ENCODE measurements at regions not wholly inside any gene's neighbourhood (a gene's known extent, or its start where the extent isn't known, plus 50 kb on each side); places are given as distances from the start of the nearest gene placed in this dataset.

- DNase-seq (no peak), ATAC-seq (no peak)
- peaks cover 2 to 17% (median 9%) of the 10 kb centered on the region in 5 donors for H3K27me3 Mint-ChIP-seq
- no peak overlapping the region for H3K4me3 Mint-ChIP-seq
- H3K36me3 Mint-ChIP-seq, result no peaks in the 10 kb centered on the region
- POLR2A ChIA-PET, result no interaction called here
- H3K27ac Mint-ChIP-seq, result peak overlapping the region in 1 of 10 donors; percentile 1
- H3K9me3 Mint-ChIP-seq, result peaks cover 0 to 4% (median 0%) of the 10 kb centered on the region in 9 donors
- H3K4me1 Mint-ChIP-seq, result peaks cover 0 to under 1% (median 0%) of the 10 kb centered on the region in 4 donors
These were observed 132.1 kb downstream of the CEBPB start for GRCh38 chr20:50322703-50323131.

- peaks cover 0 to 4% (median 0%) of the 10 kb centered on the region in 9 donors for H3K9me3 Mint-ChIP-seq
- no peak for ATAC-seq
These were observed 132.6 kb downstream of the CEBPB start for GRCh38 chr20:50323209-50323608.

DNA sequence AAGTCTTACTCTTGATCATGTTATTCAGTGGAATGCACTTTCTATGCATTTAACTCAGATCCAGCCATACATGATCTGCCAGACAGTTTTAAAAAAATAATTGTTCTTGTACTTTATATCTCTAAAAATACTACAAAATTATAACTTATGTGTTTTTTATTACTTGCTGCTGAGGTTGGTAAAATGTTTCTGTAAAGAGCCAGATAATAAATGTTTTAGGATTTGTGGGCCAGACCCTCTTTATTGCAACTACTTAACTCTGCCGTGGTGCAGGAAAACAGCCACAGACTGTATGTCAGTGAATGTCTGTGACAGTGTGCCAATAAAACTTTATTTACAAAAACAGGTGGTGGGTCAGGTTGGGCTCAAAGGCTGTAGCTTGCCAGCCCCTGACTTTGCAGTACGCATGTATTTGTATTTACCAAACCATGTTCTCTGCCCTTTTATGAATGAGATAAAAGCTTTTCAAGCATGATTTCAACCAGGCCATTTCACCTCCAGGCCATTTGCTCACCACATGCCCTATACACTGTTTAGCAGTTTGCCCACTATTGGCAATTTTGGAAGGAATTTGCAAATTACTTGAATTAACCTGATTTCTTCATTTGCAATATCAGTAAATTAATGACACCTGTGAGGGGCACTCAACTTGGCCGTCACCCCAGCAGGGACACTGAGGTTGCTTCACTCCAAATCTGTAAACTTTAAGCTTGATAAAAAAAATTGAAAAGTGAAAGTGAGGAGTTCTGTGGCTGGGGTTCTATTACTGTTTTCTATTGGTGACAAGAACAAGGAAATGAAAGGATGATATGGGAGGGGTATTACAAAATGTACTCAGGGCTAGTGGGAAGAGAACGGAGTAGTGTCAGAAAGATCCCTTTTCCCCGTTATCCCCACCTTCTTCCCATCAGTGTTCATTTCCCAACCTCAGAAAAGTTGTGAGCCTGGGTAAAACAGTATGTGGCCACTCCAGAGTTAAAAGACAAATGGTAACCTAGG is 133.4 kb downstream of the CEBPB start:
- Mint-ChIP-seq H3K4me1 (peaks cover 0 to 4% (median 0%) of the 10 kb centered on the region in 4 donors), H3K36me3 (no peaks in the 10 kb centered on the region), H3K27me3 (peaks cover 2 to 12% (median 5%) of the 10 kb centered on the region in 5 donors), H3K27ac (no peak overlapping the region), H3K4me3 (no peak overlapping the region), H3K9me3 (peaks cover 0 to 4% (median 0%) of the 10 kb centered on the region in 9 donors)
- ATAC-seq (no peak), DNase-seq (no peak)
- POLR2A ChIA-PET, result no interaction called here

More at GRCh38 chr20:50323209-50323608, 132.6 kb downstream of the CEBPB start:
- Mint-ChIP-seq H3K4me1 (peaks cover 0 to 4% (median 0%) of the 10 kb centered on the region in 4 donors), H3K27ac (no peak overlapping the region), H3K36me3 (no peaks in the 10 kb centered on the region), H3K27me3 (peaks cover 2 to 12% (median 8%) of the 10 kb centered on the region in 5 donors), H3K4me3 (no peak overlapping the region)
- POLR2A ChIA-PET, result no interaction called here
- DNase-seq, result no peak

- POLR2A ChIA-PET, result no interaction called here
- H3K27ac Mint-ChIP-seq, result no peak overlapping the region
- no peak for ATAC-seq
- H3K27me3 Mint-ChIP-seq, result peaks cover 2 to 20% (median 13%) of the 10 kb centered on the region in 5 donors
- peaks cover 0 to 4% (median 0%) of the 10 kb centered on the region in 9 donors for H3K9me3 Mint-ChIP-seq
- H3K4me1 Mint-ChIP-seq, result peaks cover 0 to 4% (median 0%) of the 10 kb centered on the region in 4 donors
- H3K36me3 Mint-ChIP-seq, result no peaks in the 10 kb centered on the region
- peak in 1 of 10 donors; percentile 10 for DNase-seq
- no peak overlapping the region for H3K4me3 Mint-ChIP-seq
These were observed 134.6 kb downstream of the CEBPB start for GRCh38 chr20:50325215-50325614.

GRCh38 chr20:50325651-50326050 is 135.0 kb downstream of the CEBPB start:
- H3K4me1 Mint-ChIP-seq, result peaks cover 0 to 4% (median 1%) of the 10 kb centered on the region in 4 donors
- H3K27ac Mint-ChIP-seq, result peak overlapping the region in 1 of 10 donors; percentile 0
- POLR2A ChIA-PET, result no interaction called here
- H3K27me3 Mint-ChIP-seq, result peaks cover under 1 to 20% (median 11%) of the 10 kb centered on the region in 5 donors
- ATAC-seq (no peak), DNase-seq (no peak)
- H3K9me3 Mint-ChIP-seq, result peaks cover 0 to 4% (median 0%) of the 10 kb centered on the region in 9 donors
- no peak overlapping the region for H3K4me3 Mint-ChIP-seq
- H3K36me3 Mint-ChIP-seq, result no peaks in the 10 kb centered on the region

GRCh38 chr20:50327666-50328065 is 137.0 kb downstream of the CEBPB start:
- Mint-ChIP-seq H3K9me3 (peaks cover 0 to 4% (median 0%) of the 10 kb centered on the region in 9 donors), H3K4me1 (peaks cover 0 to 5% (median 2%) of the 10 kb centered on the region in 4 donors), H3K27me3 (peaks cover 2 to 31% (median 9%) of the 10 kb centered on the region in 5 donors), H3K4me3 (no peak overlapping the region), H3K27ac (no peak overlapping the region), H3K36me3 (no peaks in the 10 kb centered on the region)
- ATAC-seq (no peak), DNase-seq (no peak)
- POLR2A ChIA-PET, result no interaction called here

DNA sequence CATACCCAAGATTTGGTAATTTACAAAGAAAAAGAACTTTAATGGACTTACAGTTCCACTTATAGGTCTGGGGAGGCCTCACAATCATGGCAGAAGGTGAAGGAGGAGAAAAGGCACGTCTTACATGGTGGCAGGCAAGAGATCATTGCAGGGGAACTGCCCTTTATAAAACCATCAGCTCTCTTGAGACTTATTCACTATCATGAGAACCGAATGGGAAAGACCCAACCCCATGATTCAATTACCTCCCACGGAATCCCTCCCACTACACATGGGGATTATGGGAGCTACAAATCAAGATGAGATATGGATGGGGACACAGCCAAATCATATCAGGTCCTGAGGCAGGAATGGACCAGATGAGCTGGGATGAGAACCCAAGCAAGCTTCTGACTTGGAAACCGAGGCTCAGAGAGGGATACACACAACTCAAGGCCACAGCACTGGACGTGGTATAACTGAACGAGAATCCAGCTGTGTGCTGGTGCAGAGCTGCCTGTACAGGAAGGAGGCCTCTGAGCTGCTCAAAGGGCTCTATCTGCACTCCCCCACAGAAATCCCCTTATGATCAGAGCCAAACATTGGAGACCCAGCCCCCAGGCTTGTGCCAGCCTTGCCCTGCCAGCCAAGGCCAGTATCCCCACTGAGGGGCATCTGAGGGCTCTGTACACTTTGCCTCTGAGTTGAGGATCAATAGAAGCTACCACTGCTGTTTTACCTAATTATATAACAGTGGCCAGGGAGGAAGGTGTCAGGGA is 137.8 kb downstream of the CEBPB start:
- H3K36me3 Mint-ChIP-seq, result no peaks in the 10 kb centered on the region
- no peak overlapping the region for H3K4me3 Mint-ChIP-seq
- ATAC-seq (no peak), DNase-seq (peak in 1 of 10 donors; percentile 26)
- H3K9me3 Mint-ChIP-seq, result peaks cover 0 to 4% (median 0%) of the 10 kb centered on the region in 9 donors
- peaks cover 2 to 37% (median 9%) of the 10 kb centered on the region in 5 donors for H3K27me3 Mint-ChIP-seq
- H3K4me1 Mint-ChIP-seq, result peaks cover 0 to 5% (median 2%) of the 10 kb centered on the region in 4 donors
- H3K27ac Mint-ChIP-seq, result peak overlapping the region in 1 of 10 donors; percentile 2
- POLR2A ChIA-PET, result no interaction called here

- Mint-ChIP-seq H3K36me3 (no peaks in the 10 kb centered on the region), H3K9me3 (peaks cover 0 to 4% (median 0%) of the 10 kb centered on the region in 9 donors), H3K27ac (no peak overlapping the region), H3K4me3 (no peak overlapping the region), H3K27me3 (peaks cover 2 to 37% (median 10%) of the 10 kb centered on the region in 5 donors), H3K4me1 (peaks cover 0 to 5% (median 2%) of the 10 kb centered on the region in 4 donors)
- POLR2A ChIA-PET, result no interaction called here
- no peak for ATAC-seq
- no peak for DNase-seq
These were observed 138.6 kb downstream of the CEBPB start for GRCh38 chr20:50328996-50329898.

GRCh38 chr20:50329981-50330503 is 139.4 kb downstream of the CEBPB start:
- no peak overlapping the region for H3K4me3 Mint-ChIP-seq
- ATAC-seq, result no peak
- H3K27ac Mint-ChIP-seq, result no peak overlapping the region
- H3K4me1 Mint-ChIP-seq, result peaks cover 0 to 6% (median 2%) of the 10 kb centered on the region in 4 donors
- POLR2A ChIA-PET, result no interaction called here
- no peaks in the 10 kb centered on the region for H3K9me3 Mint-ChIP-seq
- no peak for DNase-seq
- H3K27me3 Mint-ChIP-seq, result peaks cover 2 to 37% (median 11%) of the 10 kb centered on the region in 5 donors
- H3K36me3 Mint-ChIP-seq, result no peaks in the 10 kb centered on the region

- H3K27me3 Mint-ChIP-seq, result peaks cover 2 to 37% (median 11%) of the 10 kb centered on the region in 5 donors
- no peaks in the 10 kb centered on the region for H3K9me3 Mint-ChIP-seq
- peaks cover 0 to 7% (median 2%) of the 10 kb centered on the region in 4 donors for H3K4me1 Mint-ChIP-seq
- ATAC-seq (no peak), DNase-seq (peak in 1 of 10 donors; percentile 44)
- POLR2A ChIA-PET, result no interaction called here
- peak overlapping the region in 1 of 10 donors; percentile 17 for H3K27ac Mint-ChIP-seq
- no peak overlapping the region for H3K4me3 Mint-ChIP-seq
- no peaks in the 10 kb centered on the region for H3K36me3 Mint-ChIP-seq
These were observed 140.1 kb downstream of the CEBPB start for GRCh38 chr20:50330504-50331313.
